CD14-positive monocyte (primary cell): ENCODE measurements at regions not wholly inside any gene's neighbourhood (a gene's known extent, or its start where the extent isn't known, plus 50 kb on each side); places are given as distances from the start of the nearest gene placed in this dataset.

Source experiments
- DNase-seq, 3 donors: peaks; one replicate each; pipeline ENCODE4 v3.0.0-alpha.2; 2011 to 2022
- H2AFZ ChIP-seq: 2 replicates; pipeline ENCODE4 v1.6.0; 2012; ENCODE audit warnings: mild to moderate bottlenecking, low read depth, low read length, inconsistent platforms; ENCODE audit not compliant: insufficient read depth, poor library complexity, severe bottlenecking
- H3K27ac ChIP-seq, 2 donors: 1 replicate in 1 of 2; 2 replicates in 1 of 2; pipeline ENCODE4 v1.5.1; 2012 to 2013; ENCODE audit warnings: low read length in 2 of 2, control low read depth in 1 of 2, inconsistent platforms in 1 of 2, low read depth in 1 of 2, mild to moderate bottlenecking in 1 of 2
- H3K27me3 ChIP-seq, 2 donors: one replicate each; pipeline versions ENCODE4 v1.6.0 to v1.6.1; 2011 to 2013; ENCODE audit warnings: low read length in 2 of 2; ENCODE audit not compliant: control insufficient read depth in 2 of 2, insufficient read depth in 2 of 2
- H3K36me3 ChIP-seq, 2 donors: replicated peaks in 1 of 2; 1 replicate in 1 of 2; 2 replicates in 1 of 2; pipeline versions ENCODE4 v1.5.1 to v1.6.1; 2012 to 2013; ENCODE audit warnings: low read length in 2 of 2, control low read depth in 1 of 2, inconsistent platforms in 1 of 2, mild to moderate bottlenecking in 1 of 2; ENCODE audit not compliant: insufficient read depth in 2 of 2, control insufficient read depth in 1 of 2
- H3K4me1 ChIP-seq, 2 donors: 1 replicate in 1 of 2; 2 replicates in 1 of 2; pipeline versions ENCODE4 v1.5.1 to v1.6.1; 2012 to 2013; ENCODE audit warnings: low read length in 2 of 2, control low read depth in 1 of 2, inconsistent platforms in 1 of 2, mild to moderate bottlenecking in 1 of 2, moderate library complexity in 1 of 2; ENCODE audit not compliant: insufficient read depth in 2 of 2, control insufficient read depth in 1 of 2
- H3K4me2 ChIP-seq: replicated peaks from 2 replicates; pipeline ENCODE3; 2012; ENCODE audit warnings: low read length, moderate library complexity, mild to moderate bottlenecking; ENCODE audit not compliant: poor library complexity, severe bottlenecking; ENCODE audit errors: extremely low read depth
- H3K4me3 ChIP-seq, 3 experiments: fragments of 200-600 bp in 1 of 3; sonication (generic) in 1 of 3; replicated peaks in 1 of 3; 1 replicate in 2 of 3; 2 replicates in 1 of 3; pipeline ENCODE4 v1.5.1; 2011 to 2013; ENCODE audit warnings: low read length in 3 of 3, mild to moderate bottlenecking in 3 of 3, control low read depth in 2 of 3, low read depth in 2 of 3, inconsistent platforms in 1 of 3, moderate library complexity in 1 of 3
- H3K79me2 ChIP-seq: 2 replicates; pipeline ENCODE4 v1.6.0; 2012; ENCODE audit warnings: mild to moderate bottlenecking, control low read depth, inconsistent platforms, low read length, moderate library complexity; ENCODE audit not compliant: insufficient read depth
- H3K9ac ChIP-seq: 2 replicates; pipeline ENCODE4 v1.6.0; 2017; ENCODE audit warnings: low read length, mild to moderate bottlenecking; ENCODE audit not compliant: insufficient read depth, poor library complexity, severe bottlenecking
- H3K9me3 ChIP-seq, 2 donors: replicated peaks in 1 of 2; 1 replicate in 1 of 2; 2 replicates in 1 of 2; pipeline versions ENCODE4 v1.5.1 to v1.6.1; 2012 to 2013; ENCODE audit warnings: low read length in 2 of 2, control low read depth in 1 of 2; ENCODE audit not compliant: control insufficient read depth in 1 of 2, insufficient read depth in 1 of 2
- H4K20me1 ChIP-seq: 2 replicates; pipeline ENCODE4 v1.6.0; 2012; ENCODE audit warnings: mild to moderate bottlenecking, low read length, control low read depth, moderate library complexity; ENCODE audit not compliant: insufficient read depth
- H3K27ac Mint-ChIP-seq, 7 donors: one replicate each; pipeline ENCODE4 v1.8.0; 2020; ENCODE audit warnings: mild to moderate bottlenecking in 7 of 7, mixed read lengths in 7 of 7, moderate library complexity in 6 of 7, inconsistent platforms in 2 of 7
- H3K27me3 Mint-ChIP-seq, 3 donors: one replicate each; pipeline ENCODE4 v1.8.0; 2021 to 2022; ENCODE audit warnings: low read depth in 3 of 3, mild to moderate bottlenecking in 3 of 3, mixed read lengths in 3 of 3, moderate library complexity in 3 of 3, inconsistent platforms in 1 of 3
- H3K36me3 Mint-ChIP-seq, 2 donors: one replicate each; pipeline ENCODE4 v1.8.0; 2020; ENCODE audit warnings: mixed read lengths in 2 of 2, inconsistent platforms in 1 of 2, mild to moderate bottlenecking in 1 of 2
- H3K4me1 Mint-ChIP-seq: one replicate; pipeline ENCODE4 v1.8.0; 2020; ENCODE audit warnings: mild to moderate bottlenecking, mixed read lengths
- H3K4me3 Mint-ChIP-seq, 2 donors: one replicate each; pipeline ENCODE4 v1.8.0; 2020; ENCODE audit warnings: mild to moderate bottlenecking in 2 of 2, mixed read lengths in 2 of 2, moderate library complexity in 1 of 2
- H3K9me3 Mint-ChIP-seq, 7 donors: one replicate each; pipeline ENCODE4 v1.8.0; 2020 to 2022; ENCODE audit warnings: mixed read lengths in 7 of 7, mild to moderate bottlenecking in 6 of 7, moderate library complexity in 6 of 7, inconsistent platforms in 2 of 7
- CTCF ChIP-seq: fragments of 200-600 bp; IDR thresholded peaks from one replicate; pipeline ENCODE4 v1.8.0; 2022; ENCODE audit warnings: antibody characterized with exemption, mild to moderate bottlenecking
- WGBS: methylation state at CpG from one replicate; pipeline ENCODE4 v1.1.5; 2013; ENCODE audit warnings: missing lambda C conversion rate; ENCODE audit not compliant: insufficient coverage; 5-methylcytosine and 5-hydroxymethylcytosine counted together
- intact Hi-C, 2 donors: fragments of 100-400 bp; cut with micrococcal nuclease; formaldehyde crosslinking; loops; one replicate each; pipeline versions ENCODE4 v1.15.0 to v1.15.1; 2023

GRCh38 chr17:63075969-63076368 lies 109.9 kb downstream of the TANC2 start:
- H3K27me3 ChIP-seq = no peaks in the 10 kb centered on the region
- H4K20me1 ChIP-seq = no peaks in the 10 kb centered on the region
- no peaks in the 10 kb centered on the region for H3K4me1 ChIP-seq
- Mint-ChIP-seq H3K4me1 (no peaks in the 10 kb centered on the region), H3K9me3 (no peaks in the 10 kb centered on the region), H3K27ac (peak overlapping the region in 3 of 7 donors; percentile 2 to 55 (median 12)), H3K27me3 (no peaks in the 10 kb centered on the region), H3K36me3 (no peaks in the 10 kb centered on the region), H3K4me3 (no peak overlapping the region)
- H3K4me2 ChIP-seq = peak overlapping the region; percentile 25
- intact Hi-C loops = no loop called here
- no peak for TF ChIP-seq CTCF
- no peak overlapping the region for H3K4me3 ChIP-seq
- no peaks in the 10 kb centered on the region for H3K9me3 ChIP-seq
- DNase-seq = peak in 2 of 3 donors; percentile 20 to 73
- no peaks in the 10 kb centered on the region for H3K79me2 ChIP-seq
- H3K36me3 ChIP-seq = no peaks in the 10 kb centered on the region
- no peak overlapping the region for H3K27ac ChIP-seq
- H2AFZ ChIP-seq = no peak overlapping the region
- no peak overlapping the region for H3K9ac ChIP-seq
- no CpG with 5 or more reads among the region's 1 CpG for WGBS

GRCh38 chr17:63078707-63079106 lies 112.7 kb downstream of the TANC2 start:
- DNase-seq = no peak
- Histone ChIP-seq H4K20me1 (no peaks in the 10 kb centered on the region), H3K4me3 (no peak overlapping the region), H3K4me2 (no peak overlapping the region), H3K27ac (no peak overlapping the region), H3K9ac (no peak overlapping the region), H3K27me3 (no peaks in the 10 kb centered on the region), H3K79me2 (no peaks in the 10 kb centered on the region), H2AFZ (no peak overlapping the region), H3K36me3 (no peaks in the 10 kb centered on the region), H3K9me3 (no peaks in the 10 kb centered on the region), H3K4me1 (no peaks in the 10 kb centered on the region)
- intact Hi-C loops = no loop called here
- H3K4me3 Mint-ChIP-seq = no peak overlapping the region
- H3K9me3 Mint-ChIP-seq = no peaks in the 10 kb centered on the region
- TF ChIP-seq CTCF = no peak
- H3K27ac Mint-ChIP-seq = no peak overlapping the region
- peaks cover 4% of the 10 kb centered on the region for H3K4me1 Mint-ChIP-seq
- H3K36me3 Mint-ChIP-seq = no peaks in the 10 kb centered on the region
- no peaks in the 10 kb centered on the region for H3K27me3 Mint-ChIP-seq
- no CpG with 5 or more reads among the region's 3 CpGs for WGBS
